MM.1S (cell line): ENCODE measurements at regions not wholly inside any gene's neighbourhood (a gene's known extent, or its start where the extent isn't known, plus 50 kb on each side); places are given as distances from the start of the nearest gene placed in this dataset.

Source experiments
- CTCF ChIP-seq: fragments of 300-600 bp; sonication (generic); IDR thresholded peaks from 2 replicates; pipeline ENCODE4 v1.5.1; 2016; ENCODE audit warnings: antibody characterized with exemption, low read length, mixed read lengths
- EZH2 ChIP-seq: fragments of 300-600 bp; sonication (generic); optimal IDR thresholded peaks from 2 replicates; pipeline ENCODE3; 2017; ENCODE audit warnings: low read depth, mild to moderate bottlenecking, antibody characterized with exemption, low read length, mixed read lengths
- EZH2phosphoT487 ChIP-seq: fragments of 300-600 bp; sonication (generic); IDR thresholded peaks from 2 replicates; pipeline ENCODE4 v1.6.1; 2018; ENCODE audit warnings: antibody characterized with exemption, low read length

GRCh38 chr13:99648066-99648665 is 146.9 kb downstream of the TM9SF2 start:
- no peak for TF ChIP-seq CTCF
- TF ChIP-seq EZH2: no peak
- TF ChIP-seq EZH2phosphoT487: no peak
